VCaP (cell line): ENCODE measurements at regions not wholly inside any gene's neighbourhood (a gene's known extent, or its start where the extent isn't known, plus 50 kb on each side); places are given as distances from the start of the nearest gene placed in this dataset.
"Not testable (repeated sequence)": the region's sequence is repeated elsewhere in the genome, so short reads cannot be mapped to it uniquely, and the experiment has no call there.

Experiments used
- H3K27ac ChIP-seq: fragments of 450-650 bp; 2 replicates; pipeline ENCODE4 v1.5.1; 2017
- TF ChIP-seq, protein P1 (sequence below): fragments of 450-650 bp; conservative IDR thresholded peaks from 2 replicates; pipeline ENCODE4 v1.5.1; 2017; ENCODE audit warnings: mild to moderate bottlenecking, moderate library complexity

DNA sequence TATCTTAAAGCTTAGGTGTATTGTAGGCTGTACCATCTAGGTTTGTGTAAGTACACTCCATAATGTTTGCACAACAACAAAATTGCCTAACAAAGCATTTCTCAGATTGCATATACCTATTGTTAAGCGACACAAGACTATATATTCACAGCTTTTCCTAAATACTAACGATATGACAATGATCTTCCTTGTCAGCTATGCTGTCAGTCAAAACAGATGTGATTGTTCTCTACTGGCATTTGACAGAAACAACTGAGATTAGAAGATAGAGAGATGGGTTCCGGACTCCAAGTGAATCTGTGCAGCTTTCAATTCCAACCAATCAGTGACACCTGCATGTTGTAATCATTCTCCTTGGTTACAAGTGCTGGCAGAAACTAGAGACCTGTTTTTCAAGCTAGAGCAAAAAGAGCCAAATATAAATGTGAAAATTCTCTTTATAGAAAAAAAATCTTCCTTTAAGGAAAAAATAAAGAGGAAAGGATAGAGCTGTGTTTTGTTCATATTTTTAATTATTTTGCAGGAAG is 1232.3 kb upstream of the SLC39A10 start:
- TF ChIP-seq, protein P1, sequence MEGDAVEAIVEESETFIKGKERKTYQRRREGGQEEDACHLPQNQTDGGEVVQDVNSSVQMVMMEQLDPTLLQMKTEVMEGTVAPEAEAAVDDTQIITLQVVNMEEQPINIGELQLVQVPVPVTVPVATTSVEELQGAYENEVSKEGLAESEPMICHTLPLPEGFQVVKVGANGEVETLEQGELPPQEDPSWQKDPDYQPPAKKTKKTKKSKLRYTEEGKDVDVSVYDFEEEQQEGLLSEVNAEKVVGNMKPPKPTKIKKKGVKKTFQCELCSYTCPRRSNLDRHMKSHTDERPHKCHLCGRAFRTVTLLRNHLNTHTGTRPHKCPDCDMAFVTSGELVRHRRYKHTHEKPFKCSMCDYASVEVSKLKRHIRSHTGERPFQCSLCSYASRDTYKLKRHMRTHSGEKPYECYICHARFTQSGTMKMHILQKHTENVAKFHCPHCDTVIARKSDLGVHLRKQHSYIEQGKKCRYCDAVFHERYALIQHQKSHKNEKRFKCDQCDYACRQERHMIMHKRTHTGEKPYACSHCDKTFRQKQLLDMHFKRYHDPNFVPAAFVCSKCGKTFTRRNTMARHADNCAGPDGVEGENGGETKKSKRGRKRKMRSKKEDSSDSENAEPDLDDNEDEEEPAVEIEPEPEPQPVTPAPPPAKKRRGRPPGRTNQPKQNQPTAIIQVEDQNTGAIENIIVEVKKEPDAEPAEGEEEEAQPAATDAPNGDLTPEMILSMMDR, result no peak
- H3K27ac ChIP-seq, result no peak overlapping the region

DNA sequence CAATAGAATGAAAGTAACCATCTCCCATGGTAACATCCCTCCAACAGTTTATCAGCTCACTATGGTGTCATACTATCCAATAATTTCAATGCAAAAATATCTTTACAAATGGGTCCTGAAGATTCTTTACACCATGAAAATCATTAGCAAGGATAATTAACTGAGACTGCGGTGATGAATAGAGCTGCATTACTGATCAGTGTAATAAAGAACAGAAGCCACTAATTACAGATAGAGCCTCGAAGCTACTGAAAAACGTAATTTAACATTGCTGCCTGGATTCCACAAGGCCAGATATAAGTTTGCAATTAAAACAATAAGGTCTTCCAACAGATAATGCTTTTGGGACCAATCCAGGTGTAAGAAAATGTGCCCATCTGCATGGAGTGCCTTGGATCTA is 1245.8 kb upstream of the SLC39A10 start:
- TF ChIP-seq, protein P1, result no peak
- no peak overlapping the region for H3K27ac ChIP-seq

DNA sequence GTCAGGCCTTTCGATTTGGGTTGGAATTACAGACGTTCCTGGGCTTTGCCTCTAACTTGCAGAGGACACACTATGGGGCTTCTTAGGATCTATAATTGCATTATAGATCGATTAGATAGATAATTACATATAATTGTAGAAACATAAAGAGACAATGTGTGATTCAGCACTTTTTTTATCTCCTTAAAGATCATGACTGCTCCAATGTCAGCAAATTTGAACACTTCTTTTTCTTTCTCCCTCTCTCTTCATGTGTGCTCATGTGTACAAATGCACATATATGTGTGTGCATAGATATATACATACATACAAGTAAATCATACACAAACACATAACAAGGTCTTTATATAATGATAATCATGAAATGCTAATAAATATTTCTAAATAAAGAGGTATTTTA is 1261.2 kb upstream of the SLC39A10 start:
- TF ChIP-seq, protein P1, result no peak
- no peak overlapping the region for H3K27ac ChIP-seq

DNA sequence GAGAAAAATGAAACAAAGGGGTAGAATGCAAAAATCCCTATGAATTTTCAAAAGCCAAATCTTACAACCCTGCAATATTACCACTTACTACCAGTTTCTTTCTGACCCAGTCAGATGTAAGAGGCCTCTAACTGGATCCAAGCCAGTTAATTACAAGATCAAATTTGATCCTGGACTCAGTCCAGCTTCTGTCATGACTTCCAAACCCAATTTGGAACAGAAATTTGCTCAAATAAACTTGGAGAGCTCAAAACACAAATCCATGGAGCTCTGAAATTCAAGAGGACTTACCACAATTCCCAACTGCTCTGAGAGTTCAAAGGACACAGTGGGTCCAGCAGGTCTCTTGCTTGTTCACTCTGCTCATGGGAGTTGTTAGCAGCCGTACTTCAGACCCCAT is 1271.7 kb upstream of the SLC39A10 start:
- TF ChIP-seq, protein P1, result no peak
- H3K27ac ChIP-seq, result no peak overlapping the region

DNA sequence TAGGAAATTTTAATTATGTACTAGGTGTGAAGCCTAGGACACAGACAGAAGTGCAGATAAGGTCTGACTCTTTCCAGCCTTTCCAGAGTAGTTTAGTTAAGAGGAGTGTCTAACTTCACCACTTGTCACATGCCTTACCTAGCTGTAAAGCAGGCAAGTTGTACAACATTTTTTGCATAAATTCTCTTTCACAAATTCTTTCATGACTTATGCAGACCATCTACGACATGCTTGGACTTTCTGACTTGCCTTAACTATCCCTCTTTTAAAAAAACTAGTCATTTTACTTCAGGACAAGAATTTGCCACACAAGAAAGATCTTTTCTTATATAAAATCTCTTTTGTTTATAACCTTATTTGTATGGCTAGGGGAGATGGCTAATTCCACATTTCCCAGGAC is 1273.6 kb upstream of the SLC39A10 start:
- TF ChIP-seq, protein P1, result no peak

DNA sequence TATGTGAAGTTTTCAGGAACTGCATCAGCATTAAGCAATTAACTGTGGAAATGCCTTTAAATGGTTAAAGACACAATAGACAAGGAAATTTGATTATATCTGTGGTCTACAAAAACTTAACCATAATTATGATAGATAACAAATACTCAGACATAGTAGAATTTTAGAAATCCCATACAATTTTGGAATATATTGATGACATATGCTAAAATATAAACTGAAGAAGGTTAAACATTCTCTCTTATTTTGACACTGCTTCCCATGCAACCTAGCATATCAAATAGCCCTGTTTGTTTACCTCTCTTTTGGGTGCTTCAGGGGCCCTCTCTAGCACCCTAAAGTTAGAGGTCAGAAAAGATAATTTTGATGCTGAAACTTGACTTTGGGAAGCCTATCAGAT is 1274.8 kb upstream of the SLC39A10 start:
- no peak overlapping the region for H3K27ac ChIP-seq
- TF ChIP-seq, protein P1, result no peak

More for the DNA sequence above, 1273.6 kb upstream of the SLC39A10 start:
- no peak overlapping the region for H3K27ac ChIP-seq

DNA sequence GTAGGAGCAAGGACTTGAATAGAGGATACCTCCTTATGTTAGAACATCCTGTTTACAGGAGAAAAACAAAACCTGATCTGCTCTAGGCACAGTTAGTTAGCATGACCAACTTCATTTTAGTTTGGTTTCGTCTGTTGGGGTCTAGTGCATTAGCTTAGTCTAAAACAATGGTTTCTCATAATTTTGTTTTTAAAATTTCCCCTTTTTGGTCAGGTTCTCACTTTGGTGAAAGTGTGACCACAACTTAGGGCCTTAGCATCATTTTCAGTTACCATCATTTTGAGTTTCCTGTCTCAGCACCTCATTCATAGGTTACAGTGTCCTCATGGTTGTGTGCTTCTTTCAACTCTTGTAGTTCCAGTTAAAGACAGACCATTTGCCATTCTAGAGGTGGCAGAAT is 1277.0 kb upstream of the SLC39A10 start:
- TF ChIP-seq, protein P1, result no peak
- no peak overlapping the region for H3K27ac ChIP-seq

DNA sequence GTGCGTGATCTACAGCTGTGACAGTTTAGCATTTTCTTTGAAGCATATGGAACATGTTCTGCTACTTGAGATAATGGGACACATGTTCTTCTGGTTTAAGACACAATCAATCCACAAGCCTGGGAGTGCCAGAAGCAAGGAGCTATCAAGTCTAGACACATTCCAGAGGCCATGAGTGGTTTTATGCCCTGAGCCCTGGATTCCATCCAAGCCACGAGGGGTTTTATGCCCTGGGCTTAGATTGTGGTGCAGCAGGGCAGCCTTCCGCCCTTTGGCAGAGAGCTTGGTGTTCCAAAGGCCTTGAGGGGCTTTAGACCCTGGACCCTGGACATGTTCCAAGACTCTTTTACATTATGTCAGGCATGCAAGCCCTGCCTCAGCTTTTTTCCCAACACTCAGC is 1289.6 kb upstream of the SLC39A10 start:
- not testable (repeated sequence) for H3K27ac ChIP-seq
